K562 (cell line): ENCODE measurements at regions not wholly inside any gene's neighbourhood (a gene's known extent, or its start where the extent isn't known, plus 50 kb on each side); places are given as distances from the start of the nearest gene placed in this dataset.

ENCODE experiments used
- SPI1 ChIP-seq: IDR thresholded peaks from 2 replicates; pipeline ENCODE4 v1.6.1; 2011; ENCODE audit warnings: low read depth, low read length, control low read depth, borderline replicate concordance
- TF ChIP-seq, protein P1 (sequence below), 3 experiments: IDR thresholded peaks in 2 of 3; conservative IDR thresholded peaks in 1 of 3; 2 replicates each; pipeline ENCODE4 v1.5.1; 2011 to 2012; ENCODE audit warnings: low read length in 3 of 3, mild to moderate bottlenecking in 3 of 3, control low read depth in 2 of 3, improper control_type of control experiment in 1 of 3, inconsistent platforms in 1 of 3, low read depth in 1 of 3, mixed read lengths in 1 of 3, moderate library complexity in 1 of 3; ENCODE audit not compliant: insufficient read depth in 2 of 3

DNA sequence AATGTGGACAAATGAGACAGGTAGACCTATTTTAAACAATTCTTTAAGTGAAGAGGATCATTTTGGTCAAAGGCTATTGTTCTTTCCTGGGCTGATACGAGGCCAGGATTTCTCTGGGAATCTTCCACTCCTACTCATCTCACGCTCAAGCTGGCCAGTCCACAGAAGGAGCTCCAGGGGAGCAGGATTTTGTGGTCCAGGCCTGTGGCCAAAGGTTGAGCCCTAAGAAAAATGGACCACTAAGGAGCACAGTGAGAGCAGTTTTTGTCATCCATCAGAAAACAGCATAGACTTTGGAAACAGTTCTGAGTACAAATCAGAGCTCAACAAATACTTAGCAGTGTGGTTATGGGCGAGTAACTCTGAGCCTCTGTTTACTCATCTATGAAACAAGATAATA lies 260.2 kb upstream of the RUNX1 start:
- TF ChIP-seq, protein P1, sequence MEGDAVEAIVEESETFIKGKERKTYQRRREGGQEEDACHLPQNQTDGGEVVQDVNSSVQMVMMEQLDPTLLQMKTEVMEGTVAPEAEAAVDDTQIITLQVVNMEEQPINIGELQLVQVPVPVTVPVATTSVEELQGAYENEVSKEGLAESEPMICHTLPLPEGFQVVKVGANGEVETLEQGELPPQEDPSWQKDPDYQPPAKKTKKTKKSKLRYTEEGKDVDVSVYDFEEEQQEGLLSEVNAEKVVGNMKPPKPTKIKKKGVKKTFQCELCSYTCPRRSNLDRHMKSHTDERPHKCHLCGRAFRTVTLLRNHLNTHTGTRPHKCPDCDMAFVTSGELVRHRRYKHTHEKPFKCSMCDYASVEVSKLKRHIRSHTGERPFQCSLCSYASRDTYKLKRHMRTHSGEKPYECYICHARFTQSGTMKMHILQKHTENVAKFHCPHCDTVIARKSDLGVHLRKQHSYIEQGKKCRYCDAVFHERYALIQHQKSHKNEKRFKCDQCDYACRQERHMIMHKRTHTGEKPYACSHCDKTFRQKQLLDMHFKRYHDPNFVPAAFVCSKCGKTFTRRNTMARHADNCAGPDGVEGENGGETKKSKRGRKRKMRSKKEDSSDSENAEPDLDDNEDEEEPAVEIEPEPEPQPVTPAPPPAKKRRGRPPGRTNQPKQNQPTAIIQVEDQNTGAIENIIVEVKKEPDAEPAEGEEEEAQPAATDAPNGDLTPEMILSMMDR (IDR thresholded peaks at IDR 0.05 in 2 of 3, conservative IDR thresholded peaks at IDR 0.05 in 1 of 3; ENCODE audit: insufficient read depth in 2 of 3, low read depth in 1 of 3, low read length in 3 of 3) = no peak
- no peak for TF ChIP-seq SPI1
